NCI-H524 (cell line): ENCODE measurements at regions not wholly inside any gene's neighbourhood (a gene's known extent, or its start where the extent isn't known, plus 50 kb on each side); places are given as distances from the start of the nearest gene placed in this dataset.
"Not testable (repeated sequence)": the region's sequence is repeated elsewhere in the genome, so short reads cannot be mapped to it uniquely, and the experiment has no call there.

Source experiments
- DNase-seq, 2 experiments: peaks; one replicate each; lab custom pipeline; 2025; lab: John Stamatoyannopoulos, UW

DNA sequence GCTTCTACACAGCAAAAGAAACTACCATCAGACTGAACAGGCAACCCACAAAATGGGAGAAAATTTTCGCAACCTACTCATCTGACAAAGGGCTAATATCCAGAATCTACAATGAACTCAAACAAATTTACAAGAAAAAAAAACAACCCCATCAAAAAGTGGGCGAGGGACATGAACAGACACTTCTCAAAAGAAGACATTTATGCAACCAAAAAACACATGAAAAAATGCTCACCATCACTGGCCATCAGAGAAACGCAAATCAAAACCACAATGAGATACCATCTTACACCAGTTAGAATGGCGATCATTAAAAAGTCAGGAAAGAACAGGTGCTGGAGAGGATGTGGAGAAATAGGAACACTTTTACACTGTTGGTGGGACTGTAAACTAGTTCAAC, 171.8 kb upstream of the IL12B start:
- DNase-seq, result not testable (repeated sequence)

DNA sequence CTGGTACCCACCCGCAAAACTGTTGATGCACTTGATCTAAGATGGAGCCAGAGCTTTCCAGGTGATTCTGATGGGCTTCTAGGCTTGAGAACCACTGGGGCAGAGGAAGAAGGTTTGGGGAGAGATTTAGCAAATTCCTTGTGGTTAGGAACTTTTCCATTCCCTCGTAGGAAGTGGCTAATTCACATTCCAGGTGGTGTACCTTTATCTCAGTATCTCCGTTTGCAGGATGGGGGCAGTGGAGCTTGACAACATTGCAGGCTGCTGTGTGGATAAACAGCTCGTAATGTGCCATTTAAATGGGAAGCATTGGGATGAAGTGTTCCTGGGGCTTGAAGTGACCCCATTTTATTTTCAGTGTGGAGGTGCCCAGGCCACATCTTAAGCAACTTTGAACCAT, 172.9 kb upstream of the IL12B start:
- no peak for DNase-seq

DNA sequence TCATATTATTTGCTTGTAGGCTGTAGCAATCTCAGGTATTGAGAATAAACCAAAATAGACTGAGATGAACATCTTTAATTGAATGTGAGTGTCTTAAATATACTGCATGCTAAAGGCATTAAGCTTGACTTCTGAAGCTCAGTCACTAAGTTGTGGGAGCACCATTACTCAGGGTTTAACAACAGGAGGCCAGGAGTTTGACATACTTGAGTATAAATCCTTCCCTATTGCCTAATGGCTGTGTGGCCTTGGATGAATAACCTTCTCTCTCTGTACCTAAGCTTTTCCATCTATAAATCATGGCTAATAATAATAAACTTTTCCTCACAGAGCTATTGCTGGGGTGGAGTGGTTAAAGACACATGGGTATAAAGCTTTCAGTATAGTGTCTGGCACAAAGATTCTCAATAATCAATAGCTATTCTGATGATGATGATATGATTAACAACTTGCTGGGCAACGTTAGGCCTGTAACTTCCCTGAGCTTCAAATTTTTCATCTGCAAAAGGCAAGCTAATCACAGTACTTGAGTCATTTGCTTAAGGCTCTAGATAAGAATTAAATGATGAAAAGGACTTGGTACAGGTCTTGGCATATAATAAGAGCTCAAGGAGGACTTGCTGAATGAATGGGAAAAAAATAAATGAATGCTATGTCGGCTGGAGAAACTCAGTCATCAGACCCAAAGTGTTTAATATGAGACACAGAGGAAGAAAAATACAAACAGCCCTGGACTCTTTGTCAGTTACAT, 174.0 kb upstream of the IL12B start:
- DNase-seq, result no peak

DNA sequence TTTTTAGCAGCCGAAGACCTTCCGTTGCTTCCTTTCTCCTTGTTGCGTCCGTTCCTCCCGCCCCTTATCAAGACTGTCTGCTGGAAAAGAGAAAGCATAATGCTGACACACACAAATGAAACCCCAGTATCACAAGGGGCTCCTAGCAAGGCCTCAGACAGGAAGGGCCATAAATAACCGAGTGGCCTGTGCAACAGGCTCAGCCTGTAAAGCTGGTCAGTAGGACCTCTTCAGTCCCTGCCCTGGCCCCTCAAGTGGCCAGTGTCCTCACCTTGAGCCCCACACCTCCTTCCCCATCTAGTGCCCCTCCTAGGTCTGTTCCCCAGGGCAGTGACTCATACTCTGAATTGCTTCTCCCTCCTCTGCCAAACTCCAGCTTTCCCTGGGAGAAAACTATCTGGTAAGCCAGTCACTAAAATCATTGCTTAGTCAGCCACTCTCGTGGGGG, 174.6 kb upstream of the IL12B start:
- no peak for DNase-seq

DNA sequence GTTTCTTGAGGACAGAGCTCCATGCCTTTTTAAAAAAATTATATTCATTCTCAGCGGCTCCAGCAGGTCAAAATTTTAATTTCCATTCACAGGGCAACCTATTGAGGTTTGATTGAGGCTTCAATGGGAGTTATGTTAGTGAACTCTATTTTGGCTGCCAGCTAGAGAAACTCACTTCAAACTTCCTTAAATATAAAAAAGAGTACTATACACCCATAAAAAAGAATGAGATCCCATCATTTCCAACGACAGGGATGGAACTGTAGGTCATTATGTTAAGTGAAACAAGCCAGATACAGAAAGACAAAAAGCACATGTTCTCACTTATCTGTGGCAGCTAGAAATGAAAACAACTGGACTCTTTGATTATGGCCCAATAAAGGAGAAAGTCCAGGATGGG, 176.8 kb upstream of the IL12B start:
- DNase-seq, result no peak

GRCh38 chr5:159507661-159508060, 177.4 kb upstream of the IL12B start:
- no peak for DNase-seq

GRCh38 chr5:159508344-159508743, 178.1 kb upstream of the IL12B start:
- no peak for DNase-seq

- no peak for DNase-seq
Measured at GRCh38 chr5:159509002-159509660, 178.8 kb upstream of the IL12B start.

DNA sequence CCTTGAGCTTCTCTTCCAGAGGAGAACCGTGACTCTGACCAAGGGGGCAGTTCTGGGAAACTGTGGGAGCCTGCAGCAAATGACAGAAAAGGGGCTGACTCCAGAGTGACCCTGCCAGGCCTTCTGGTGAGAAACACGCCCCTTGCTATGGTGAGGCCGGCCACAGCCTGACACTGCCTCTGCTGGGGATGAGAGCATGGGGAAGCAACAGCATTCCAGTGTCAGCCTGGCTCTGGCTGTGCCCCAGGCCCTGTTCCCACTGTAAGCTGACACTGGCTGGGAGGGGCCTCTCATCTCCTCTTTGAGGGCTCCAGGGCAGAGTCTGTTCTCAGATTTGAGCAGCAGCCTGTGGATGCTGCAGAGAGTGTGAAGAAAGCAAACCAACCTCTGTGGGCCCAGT, 180.0 kb upstream of the IL12B start:
- DNase-seq, result peak in 1 of 2 experiments; percentile 35

- DNase-seq, result no peak
Measured at GRCh38 chr5:159511570-159511969, 181.3 kb upstream of the IL12B start.

GRCh38 chr5:159512064-159512463, 181.8 kb upstream of the IL12B start:
- DNase-seq, result no peak

DNA sequence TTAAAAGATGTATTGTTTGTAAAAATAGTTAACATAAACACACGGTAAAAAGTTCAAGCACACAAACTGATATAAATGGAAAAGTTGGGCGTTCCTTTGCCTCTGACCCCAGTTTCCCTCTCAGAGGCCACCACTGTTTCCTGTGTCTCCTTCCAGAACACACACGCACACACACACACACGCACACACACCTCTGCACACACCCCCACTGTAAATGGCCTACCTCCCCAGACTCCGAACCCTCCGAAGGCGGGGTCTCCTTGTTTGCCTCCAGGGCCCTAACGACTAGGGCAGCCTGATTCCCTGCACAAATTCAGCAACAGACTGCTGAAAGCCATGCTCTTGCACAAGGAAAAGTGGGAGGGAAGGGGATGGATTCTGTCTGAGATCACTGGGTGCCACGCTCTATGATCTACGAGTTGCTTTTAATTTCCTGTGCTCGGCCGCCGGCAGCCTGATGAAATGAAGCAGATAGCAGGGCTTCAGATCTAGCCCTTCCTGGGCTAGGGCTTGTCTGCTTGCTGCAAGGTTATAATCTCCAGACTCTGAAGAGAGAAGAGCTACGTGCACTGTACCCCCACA, 184.0 kb upstream of the IL12B start:
- no peak for DNase-seq

DNA sequence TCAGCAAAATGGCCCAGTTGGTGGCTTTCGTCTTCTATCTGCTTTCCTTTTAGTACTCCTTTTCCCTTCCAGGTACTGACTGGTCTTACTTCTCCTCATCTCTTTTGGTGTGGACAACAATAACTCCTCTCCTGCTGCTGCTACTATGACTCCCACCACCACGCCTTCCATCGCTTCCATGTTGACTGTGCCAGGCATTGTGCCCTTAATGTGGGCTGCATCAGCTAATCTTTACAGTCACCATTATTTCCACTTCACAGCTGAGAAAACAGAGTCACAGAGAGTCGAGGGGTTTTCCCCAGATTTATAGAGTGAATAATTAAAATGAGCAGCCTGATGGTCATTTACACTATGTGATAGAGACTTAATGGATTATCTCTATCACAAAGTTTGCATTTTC, 184.9 kb upstream of the IL12B start:
- DNase-seq, result no peak

- peak in 1 of 2 experiments; percentile 22 for DNase-seq
Measured at GRCh38 chr5:159515909-159516415, 185.7 kb upstream of the IL12B start.

GRCh38 chr5:159518371-159518770, 188.1 kb upstream of the IL12B start:
- DNase-seq, result no peak

DNA sequence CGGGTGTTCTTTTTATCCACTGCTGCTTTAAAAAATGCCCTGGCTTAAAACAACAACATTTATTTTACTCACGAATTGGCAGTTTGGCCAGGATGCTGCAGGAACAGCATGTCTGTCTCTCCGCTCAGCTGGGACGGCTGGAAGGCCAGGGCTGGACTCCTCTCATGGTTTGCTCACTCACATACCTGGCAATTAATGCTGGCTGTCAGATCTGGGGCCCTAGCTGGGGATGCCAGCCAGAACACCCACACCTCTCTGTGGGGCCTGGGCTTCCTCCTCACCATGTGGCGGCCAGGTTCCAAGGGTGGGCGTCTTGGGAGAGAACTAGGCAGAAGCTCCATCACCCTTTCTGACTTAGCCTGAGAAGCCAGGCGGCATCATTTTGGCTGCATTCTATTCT, 189.1 kb upstream of the IL12B start:
- DNase-seq, result no peak

GRCh38 chr5:159522841-159523240, 192.6 kb upstream of the IL12B start:
- DNase-seq, result no peak

GRCh38 chr5:159524279-159524678, 194.0 kb upstream of the IL12B start:
- DNase-seq, result not testable (repeated sequence)

DNA sequence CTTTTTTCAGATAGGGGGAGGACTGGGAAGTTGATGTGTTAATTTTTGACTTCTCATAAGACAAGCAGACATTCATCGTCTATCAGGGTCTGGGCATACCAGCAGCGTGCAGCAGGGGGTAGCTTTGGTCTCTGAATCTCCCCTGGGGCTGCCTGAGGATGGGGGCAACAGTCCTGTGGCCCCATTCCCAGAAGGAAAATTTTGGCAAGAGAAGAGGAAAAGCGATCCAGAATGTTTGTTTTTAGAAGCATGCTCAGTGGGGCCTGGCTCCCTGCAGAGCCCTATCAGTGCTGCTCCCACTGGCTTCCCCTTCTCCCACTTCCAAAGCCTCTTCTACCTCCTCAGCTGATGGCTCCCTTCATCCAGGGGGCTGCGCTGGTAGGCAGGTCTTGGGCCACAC, 194.8 kb upstream of the IL12B start:
- no peak for DNase-seq

- no peak for DNase-seq
Measured at GRCh38 chr5:159527546-159528254, 197.4 kb upstream of the IL12B start.

- DNase-seq, result no peak
Measured at GRCh38 chr5:159531554-159532105, 201.3 kb upstream of the IL12B start.

- DNase-seq, result no peak
Measured at GRCh38 chr5:159533197-159533596, 202.9 kb upstream of the IL12B start.
